ENCODE measurements at regions not wholly inside any gene's neighbourhood (a gene's known extent, or its start where the extent isn't known, plus 50 kb on each side); places are given as distances from the start of the nearest gene placed in this dataset.
"Not testable (repeated sequence)": the region's sequence is repeated elsewhere in the genome, so short reads cannot be mapped to it uniquely, and the experiment has no call there.

- no peak overlapping the region for H2BK5ac ChIP-seq (ENCODE audit: insufficient read length, low read length)
- H4K5ac ChIP-seq (ENCODE audit: insufficient read length, low read depth, low read length) = no peak overlapping the region
- H3K27ac Mint-ChIP-seq = no peak overlapping the region
- H2AK5ac ChIP-seq (ENCODE audit: insufficient read length, low read length) = no peak overlapping the region
- no peak overlapping the region for H3K23ac ChIP-seq (ENCODE audit: insufficient read length, low read depth, low read length)
- no peak overlapping the region for H3K4ac ChIP-seq (ENCODE audit: low read depth, low read length)
- H3K9ac ChIP-seq (ENCODE audit: extremely low read depth, insufficient read length, low read length) = no peak overlapping the region
- no peaks in the 10 kb centered on the region for H3K79me1 ChIP-seq (ENCODE audit: insufficient read depth, low read depth, low read length, poor library complexity, severe bottlenecking)
- no peak overlapping the region for H3K27ac ChIP-seq (ENCODE audit: insufficient read length, low read depth, low read length)
- H3K4me1 ChIP-seq (ENCODE audit: insufficient read depth, low read length) = no peaks in the 10 kb centered on the region; the same call in 1 of the 2 replicates
- peaks cover 14 to 31% of the 10 kb centered on the region in 2 experiments for H3K4me1 Mint-ChIP-seq
- H3K27me3 Mint-ChIP-seq (ENCODE audit: low read depth) = no peaks in the 10 kb centered on the region
- H3K56ac ChIP-seq (ENCODE audit: insufficient read length, low read depth, low read length) = no peak overlapping the region
- peaks cover 0 to 5% (median 0%) of the 10 kb centered on the region in 3 experiments; a peak in 3 of 7 replicates for H3K36me3 Mint-ChIP-seq (ENCODE audit: insufficient read depth in 1 of 3, low read depth in 3 of 3)
- no peak for DNase-seq
- H2BK15ac ChIP-seq (ENCODE audit: low read depth, low read length) = no peak overlapping the region
- TF ChIP-seq CTCF (conservative IDR thresholded peaks at IDR 0.05) = no peak
- H4K91ac ChIP-seq (ENCODE audit: insufficient read length, low read depth, low read length) = no peak overlapping the region
- H4K20me1 ChIP-seq (ENCODE audit: control insufficient read depth, insufficient read depth, insufficient read length) = no peaks in the 10 kb centered on the region
- no peak overlapping the region for H2BK120ac ChIP-seq (ENCODE audit: low read depth, low read length, poor library complexity, severe bottlenecking)
- no peak overlapping the region for H3K18ac ChIP-seq (ENCODE audit: insufficient read length, low read depth, low read length)
- no peaks in the 10 kb centered on the region for H3K79me2 ChIP-seq (ENCODE audit: insufficient read depth, low read length)
- no peak overlapping the region for H2BK12ac ChIP-seq (ENCODE audit: insufficient read length, low read depth, low read length)
- no peak overlapping the region for H3K14ac ChIP-seq (ENCODE audit: insufficient read depth, low read length)
- H3T11ph ChIP-seq (ENCODE audit: low read length) = no peak overlapping the region
- H3K9me3 Mint-ChIP-seq = peaks cover 0 to 4% of the 10 kb centered on the region in 2 experiments; a peak in 2 of 5 replicates
- no peaks in the 10 kb centered on the region for H3K23me2 ChIP-seq (ENCODE audit: insufficient read length, low read depth, low read length, poor library complexity, severe bottlenecking)
- no peak overlapping the region for H3K4me2 ChIP-seq (ENCODE audit: insufficient read depth, insufficient read length, low read length)
- H2AFZ ChIP-seq (ENCODE audit: low read length) = no peak overlapping the region
- H2BK20ac ChIP-seq (ENCODE audit: low read depth, low read length, poor library complexity, severe bottlenecking) = no peak overlapping the region
- H3K9me3 ChIP-seq (ENCODE audit: control insufficient read depth, low read depth, low read length) = no peaks in the 10 kb centered on the region
- H3K4me3 Mint-ChIP-seq = no peak overlapping the region
- no peak overlapping the region for H4K8ac ChIP-seq (replicated peaks; ENCODE audit: insufficient read length, low read depth, low read length)
- no peaks in the 10 kb centered on the region for H3K27me3 ChIP-seq (ENCODE audit: insufficient read depth, low read length)
Measured at GRCh38 chr5:106262395-106262794, 1408.3 kb downstream of the EFNA5 start.

- H2BK12ac ChIP-seq (ENCODE audit: insufficient read length, low read depth, low read length); H3K79me2 ChIP-seq (ENCODE audit: insufficient read depth, low read length); H3K79me1 ChIP-seq (ENCODE audit: insufficient read depth, low read depth, low read length, poor library complexity, severe bottlenecking); H3K27me3 ChIP-seq (ENCODE audit: insufficient read depth, low read length); H4K5ac ChIP-seq (ENCODE audit: insufficient read length, low read depth, low read length); H3K4me1 ChIP-seq (ENCODE audit: insufficient read depth, low read length); H3K4me2 ChIP-seq (ENCODE audit: insufficient read depth, insufficient read length, low read length); H3K23me2 ChIP-seq (ENCODE audit: insufficient read length, low read depth, low read length, poor library complexity, severe bottlenecking); H2AFZ ChIP-seq (ENCODE audit: low read length); H2BK15ac ChIP-seq (ENCODE audit: low read depth, low read length); H3K56ac ChIP-seq (ENCODE audit: insufficient read length, low read depth, low read length); H2AK5ac ChIP-seq (ENCODE audit: insufficient read length, low read length); H3K9me3 ChIP-seq (ENCODE audit: control insufficient read depth, low read depth, low read length); DNase-seq; H4K20me1 ChIP-seq (ENCODE audit: control insufficient read depth, insufficient read depth, insufficient read length); H2BK20ac ChIP-seq (ENCODE audit: low read depth, low read length, poor library complexity, severe bottlenecking); H3K9ac ChIP-seq (ENCODE audit: extremely low read depth, insufficient read length, low read length); H2BK5ac ChIP-seq (ENCODE audit: insufficient read length, low read length); H4K8ac ChIP-seq (replicated peaks; ENCODE audit: insufficient read length, low read depth, low read length); H3K4me3 Mint-ChIP-seq; H3K4ac ChIP-seq (ENCODE audit: low read depth, low read length); H4K91ac ChIP-seq (ENCODE audit: insufficient read length, low read depth, low read length); H3K27me3 Mint-ChIP-seq (ENCODE audit: low read depth); H3K27ac ChIP-seq (ENCODE audit: insufficient read length, low read depth, low read length); H3K23ac ChIP-seq (ENCODE audit: insufficient read length, low read depth, low read length); H3K18ac ChIP-seq (ENCODE audit: insufficient read length, low read depth, low read length); H3K14ac ChIP-seq (ENCODE audit: insufficient read depth, low read length); H2BK120ac ChIP-seq (ENCODE audit: low read depth, low read length, poor library complexity, severe bottlenecking); H3T11ph ChIP-seq (ENCODE audit: low read length): not testable (repeated sequence)
- no CpG with 5 or more reads among the region's 11 CpGs for WGBS (ENCODE audit: extremely low coverage, insufficient read length, low lambda C conversion rate)
- Mint-ChIP-seq H3K27ac (peak overlapping the region; percentile 61 to 96 (median 83); a peak in 3 of 7 replicates), H3K9me3 (peaks cover 13 to 16% of the 10 kb centered on the region in 2 experiments), H3K4me1 (peaks cover 15 to 24% of the 10 kb centered on the region in 2 experiments), H3K36me3 (ENCODE audit: insufficient read depth in 1 of 3, low read depth in 3 of 3) (peaks cover 8 to 19% (median 10%) of the 10 kb centered on the region in 3 experiments)
Measured at GRCh38 chr5:106259431-106260090, 1411.2 kb downstream of the EFNA5 start.
